GF-D8 (cell line): ENCODE measurements at regions not wholly inside any gene's neighbourhood (a gene's known extent, or its start where the extent isn't known, plus 50 kb on each side); places are given as distances from the start of the nearest gene placed in this dataset.

ENCODE experiments used
- DNase-seq: peaks from one replicate; lab custom pipeline; 2025; lab: John Stamatoyannopoulos, UW

GRCh38 chr1:61627365-61627764 is 97.6 kb downstream of the TM2D1 start:
- DNase-seq, result no peak

- DNase-seq, result no peak
These were observed 98.1 kb downstream of the TM2D1 start for GRCh38 chr1:61626816-61627215.

- DNase-seq, result no peak
These were observed 101.1 kb downstream of the TM2D1 start for GRCh38 chr1:61623852-61624251.

GRCh38 chr1:61620536-61620935 is 104.4 kb downstream of the TM2D1 start:
- no peak for DNase-seq

GRCh38 chr1:61618755-61619154 is 106.2 kb downstream of the TM2D1 start:
- DNase-seq, result no peak

GRCh38 chr1:61618193-61618592 is 106.7 kb downstream of the TM2D1 start:
- no peak for DNase-seq

GRCh38 chr1:61616830-61617229 is 108.1 kb downstream of the TM2D1 start:
- DNase-seq, result no peak

GRCh38 chr1:61612602-61613001 is 112.3 kb downstream of the TM2D1 start:
- peak; percentile 12 for DNase-seq

- no peak for DNase-seq
These were observed 115.9 kb downstream of the TM2D1 start for GRCh38 chr1:61609040-61609439.

- no peak for DNase-seq
These were observed 117.5 kb downstream of the TM2D1 start for GRCh38 chr1:61607448-61607847.

GRCh38 chr1:61606448-61607312 is 118.3 kb downstream of the TM2D1 start:
- no peak for DNase-seq

- no peak for DNase-seq
These were observed 119.2 kb downstream of the TM2D1 start for GRCh38 chr1:61605607-61606321.

GRCh38 chr1:61604684-61605083 is 120.3 kb downstream of the TM2D1 start:
- no peak for DNase-seq

GRCh38 chr1:61604261-61604660 is 120.7 kb downstream of the TM2D1 start:
- no peak for DNase-seq

GRCh38 chr1:61602663-61603062 is 122.3 kb downstream of the TM2D1 start:
- DNase-seq, result no peak

GRCh38 chr1:61597601-61598000 is 127.3 kb downstream of the TM2D1 start:
- DNase-seq, result no peak

- no peak for DNase-seq
These were observed 131.6 kb downstream of the TM2D1 start for GRCh38 chr1:61593331-61593730.

GRCh38 chr1:61591351-61591750 is 133.6 kb downstream of the TM2D1 start:
- no peak for DNase-seq

- DNase-seq, result no peak
These were observed 135.9 kb downstream of the TM2D1 start for GRCh38 chr1:61588736-61589672.

GRCh38 chr1:61585714-61586113 is 139.2 kb downstream of the TM2D1 start:
- DNase-seq, result no peak

GRCh38 chr1:61583703-61584102 is 141.2 kb downstream of the TM2D1 start:
- DNase-seq, result no peak

- DNase-seq, result no peak
These were observed 143.7 kb downstream of the TM2D1 start for GRCh38 chr1:61581251-61581650.
